HL-60 (cell line): ENCODE measurements at regions not wholly inside any gene's neighbourhood (a gene's known extent, or its start where the extent isn't known, plus 50 kb on each side); places are given as distances from the start of the nearest gene placed in this dataset.

ENCODE experiments used
- DNase-seq, 2 experiments: peaks; one replicate each; pipeline ENCODE4 v3.0.0-alpha.2; 2010 to 2020; ENCODE audit warnings: low read depth in 1 of 2, low spot score in 1 of 2
- H3K27ac ChIP-seq: fragments of 250-450 bp; sonication (Bioruptor Pico); replicated peaks from 2 replicates; pipeline ENCODE4 v1.5.1; 2020; ENCODE audit warnings: mild to moderate bottlenecking, moderate library complexity
- H3K27me3 ChIP-seq: fragments of 250-450 bp; sonication (Bioruptor Pico); 2 replicates; pipeline ENCODE4 v1.5.1; 2021; ENCODE audit warnings: mild to moderate bottlenecking, moderate library complexity; ENCODE audit not compliant: insufficient read depth, poor library complexity, severe bottlenecking
- H3K4me3 ChIP-seq: replicated peaks from 2 replicates; pipeline ENCODE4 v1.5.1; 2011; ENCODE audit warnings: mild to moderate bottlenecking, control low read depth, low read length; ENCODE audit not compliant: insufficient read depth
- GABPA ChIP-seq: IDR thresholded peaks from 2 replicates; pipeline ENCODE4 v1.6.1; 2012; ENCODE audit warnings: low read depth
- POLR2AphosphoS5 ChIP-seq: IDR thresholded peaks from 2 replicates; pipeline ENCODE4 v1.6.1; 2012; ENCODE audit warnings: low read depth
- SPI1 ChIP-seq: IDR thresholded peaks from 2 replicates; pipeline ENCODE4 v1.6.1; 2012; ENCODE audit warnings: low read depth, mild to moderate bottlenecking, borderline replicate concordance
- TF ChIP-seq, protein P1 (sequence below): IDR thresholded peaks from 2 replicates; pipeline ENCODE4 v1.6.1; 2012; ENCODE audit warnings: low read depth; ENCODE audit not compliant: insufficient replicate concordance
- TF ChIP-seq, protein P2 (sequence below): IDR thresholded peaks from one replicate; pipeline ENCODE4 v1.5.1; 2011; ENCODE audit warnings: low read length, control low read depth, inconsistent platforms; ENCODE audit not compliant: insufficient read depth

DNA sequence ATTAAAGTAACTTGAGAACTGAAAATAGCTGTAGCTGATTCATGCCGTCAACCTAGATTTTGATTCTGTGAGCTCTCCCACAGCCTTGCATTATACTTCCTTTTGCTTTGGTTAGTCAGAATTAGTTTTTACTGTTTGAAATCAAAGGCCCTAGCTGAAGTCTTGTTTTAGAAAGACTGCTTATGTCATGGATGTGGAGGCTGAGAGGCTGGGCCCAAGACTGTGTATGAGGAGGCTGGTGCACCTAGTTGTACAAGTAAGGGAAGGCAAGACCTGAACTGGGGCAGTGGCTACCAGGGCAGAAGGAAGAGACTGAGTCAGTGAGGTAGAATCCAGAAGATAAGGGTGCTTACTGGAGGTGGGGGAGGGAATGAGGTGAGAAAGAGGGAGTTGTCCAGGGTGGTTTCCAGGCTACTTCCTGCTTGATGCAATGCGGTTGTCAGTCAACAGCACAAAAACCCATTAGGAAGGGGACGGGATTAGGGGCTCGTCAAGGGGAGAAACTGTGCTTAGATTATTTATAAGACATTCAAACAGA, 76.2 kb upstream of the PAGE3 start:
- Histone ChIP-seq H3K4me3 (no peak overlapping the region), H3K27me3 (no peaks in the 10 kb centered on the region), H3K27ac (no peak overlapping the region)
- TF ChIP-seq, protein P1, sequence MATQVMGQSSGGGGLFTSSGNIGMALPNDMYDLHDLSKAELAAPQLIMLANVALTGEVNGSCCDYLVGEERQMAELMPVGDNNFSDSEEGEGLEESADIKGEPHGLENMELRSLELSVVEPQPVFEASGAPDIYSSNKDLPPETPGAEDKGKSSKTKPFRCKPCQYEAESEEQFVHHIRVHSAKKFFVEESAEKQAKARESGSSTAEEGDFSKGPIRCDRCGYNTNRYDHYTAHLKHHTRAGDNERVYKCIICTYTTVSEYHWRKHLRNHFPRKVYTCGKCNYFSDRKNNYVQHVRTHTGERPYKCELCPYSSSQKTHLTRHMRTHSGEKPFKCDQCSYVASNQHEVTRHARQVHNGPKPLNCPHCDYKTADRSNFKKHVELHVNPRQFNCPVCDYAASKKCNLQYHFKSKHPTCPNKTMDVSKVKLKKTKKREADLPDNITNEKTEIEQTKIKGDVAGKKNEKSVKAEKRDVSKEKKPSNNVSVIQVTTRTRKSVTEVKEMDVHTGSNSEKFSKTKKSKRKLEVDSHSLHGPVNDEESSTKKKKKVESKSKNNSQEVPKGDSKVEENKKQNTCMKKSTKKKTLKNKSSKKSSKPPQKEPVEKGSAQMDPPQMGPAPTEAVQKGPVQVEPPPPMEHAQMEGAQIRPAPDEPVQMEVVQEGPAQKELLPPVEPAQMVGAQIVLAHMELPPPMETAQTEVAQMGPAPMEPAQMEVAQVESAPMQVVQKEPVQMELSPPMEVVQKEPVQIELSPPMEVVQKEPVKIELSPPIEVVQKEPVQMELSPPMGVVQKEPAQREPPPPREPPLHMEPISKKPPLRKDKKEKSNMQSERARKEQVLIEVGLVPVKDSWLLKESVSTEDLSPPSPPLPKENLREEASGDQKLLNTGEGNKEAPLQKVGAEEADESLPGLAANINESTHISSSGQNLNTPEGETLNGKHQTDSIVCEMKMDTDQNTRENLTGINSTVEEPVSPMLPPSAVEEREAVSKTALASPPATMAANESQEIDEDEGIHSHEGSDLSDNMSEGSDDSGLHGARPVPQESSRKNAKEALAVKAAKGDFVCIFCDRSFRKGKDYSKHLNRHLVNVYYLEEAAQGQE: no peak
- DNase-seq: no peak

DNA sequence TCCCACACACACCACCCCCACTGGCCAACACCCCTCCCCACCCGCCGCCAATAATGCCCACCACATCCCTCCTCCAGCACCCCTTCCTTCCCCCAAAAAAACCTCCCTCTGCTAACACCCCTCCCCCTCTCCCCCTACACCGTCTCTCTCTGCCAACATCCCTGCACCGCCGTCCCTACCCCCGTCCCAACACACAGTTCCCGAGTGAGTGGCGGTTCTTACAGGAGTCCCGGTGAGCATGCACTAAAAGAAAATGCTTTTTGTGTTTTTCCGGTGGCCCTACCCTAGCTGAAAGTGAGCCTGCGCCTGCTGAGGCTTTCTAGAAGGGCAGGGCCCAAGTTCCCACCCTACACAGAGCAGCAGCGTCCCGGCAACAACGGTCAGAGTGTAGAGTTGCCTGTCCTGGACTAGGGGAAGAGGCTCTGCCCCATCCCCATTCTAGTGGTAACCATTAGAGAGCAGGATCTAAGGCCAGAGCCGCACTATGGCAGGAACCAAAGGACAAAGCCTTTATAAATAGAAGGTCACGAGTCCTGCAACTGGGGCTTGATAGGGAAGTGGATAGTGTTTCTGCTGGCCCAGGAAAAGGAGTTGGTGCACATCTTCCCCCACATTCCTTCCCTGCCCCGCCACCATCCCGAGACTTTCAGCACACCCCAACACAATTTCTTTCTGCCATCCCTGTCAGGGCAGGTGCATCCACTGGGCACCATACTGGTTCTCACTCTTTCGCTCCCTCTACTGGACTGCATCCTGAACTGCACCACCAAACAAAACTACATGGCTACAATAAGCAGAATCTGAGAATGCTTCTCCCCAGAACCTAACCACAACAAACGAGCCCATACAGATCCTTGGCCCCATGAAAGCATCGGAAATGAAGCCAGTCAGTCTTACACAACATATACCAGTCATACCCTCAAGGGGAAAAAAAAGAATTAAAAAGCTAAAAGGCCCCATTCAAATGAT, 78.1 kb upstream of the PAGE3 start:
- H3K27me3 ChIP-seq: no peaks in the 10 kb centered on the region
- TF ChIP-seq, protein P2, sequence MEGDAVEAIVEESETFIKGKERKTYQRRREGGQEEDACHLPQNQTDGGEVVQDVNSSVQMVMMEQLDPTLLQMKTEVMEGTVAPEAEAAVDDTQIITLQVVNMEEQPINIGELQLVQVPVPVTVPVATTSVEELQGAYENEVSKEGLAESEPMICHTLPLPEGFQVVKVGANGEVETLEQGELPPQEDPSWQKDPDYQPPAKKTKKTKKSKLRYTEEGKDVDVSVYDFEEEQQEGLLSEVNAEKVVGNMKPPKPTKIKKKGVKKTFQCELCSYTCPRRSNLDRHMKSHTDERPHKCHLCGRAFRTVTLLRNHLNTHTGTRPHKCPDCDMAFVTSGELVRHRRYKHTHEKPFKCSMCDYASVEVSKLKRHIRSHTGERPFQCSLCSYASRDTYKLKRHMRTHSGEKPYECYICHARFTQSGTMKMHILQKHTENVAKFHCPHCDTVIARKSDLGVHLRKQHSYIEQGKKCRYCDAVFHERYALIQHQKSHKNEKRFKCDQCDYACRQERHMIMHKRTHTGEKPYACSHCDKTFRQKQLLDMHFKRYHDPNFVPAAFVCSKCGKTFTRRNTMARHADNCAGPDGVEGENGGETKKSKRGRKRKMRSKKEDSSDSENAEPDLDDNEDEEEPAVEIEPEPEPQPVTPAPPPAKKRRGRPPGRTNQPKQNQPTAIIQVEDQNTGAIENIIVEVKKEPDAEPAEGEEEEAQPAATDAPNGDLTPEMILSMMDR: peak; percentile 20
- TF ChIP-seq SPI1: no peak
- no peak overlapping the region for H3K27ac ChIP-seq
- H3K4me3 ChIP-seq: no peak overlapping the region
- DNase-seq: peak in 1 of 2 experiments; percentile 13

DNA sequence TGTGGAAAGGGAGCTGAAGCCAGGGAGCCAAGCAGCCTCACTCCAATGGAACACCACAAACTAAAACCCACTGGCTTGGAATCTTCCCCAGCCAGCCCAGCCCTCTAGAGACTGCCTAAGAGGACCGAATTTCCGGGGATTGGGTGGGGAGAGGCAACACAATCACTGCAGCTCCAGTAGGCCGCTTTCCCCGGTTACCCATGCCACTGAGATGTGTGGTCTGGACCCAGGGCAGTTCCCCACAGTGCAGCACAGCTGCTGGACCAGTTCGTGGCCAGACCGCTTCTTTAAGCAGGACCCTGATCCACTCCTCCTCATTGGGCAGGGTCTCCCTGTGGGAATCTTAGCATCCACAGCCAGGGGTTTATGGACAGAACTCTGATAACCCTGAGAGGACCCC, 91.9 kb upstream of the PAGE3 start:
- Histone ChIP-seq H3K27me3 (no peaks in the 10 kb centered on the region), H3K4me3 (no peak overlapping the region), H3K27ac (no peak overlapping the region)
- TF ChIP-seq, protein P1: no peak
- TF ChIP-seq GABPA (no peak), SPI1 (no peak), POLR2AphosphoS5 (no peak)
- TF ChIP-seq, protein P2: no peak
- no peak for DNase-seq

DNA sequence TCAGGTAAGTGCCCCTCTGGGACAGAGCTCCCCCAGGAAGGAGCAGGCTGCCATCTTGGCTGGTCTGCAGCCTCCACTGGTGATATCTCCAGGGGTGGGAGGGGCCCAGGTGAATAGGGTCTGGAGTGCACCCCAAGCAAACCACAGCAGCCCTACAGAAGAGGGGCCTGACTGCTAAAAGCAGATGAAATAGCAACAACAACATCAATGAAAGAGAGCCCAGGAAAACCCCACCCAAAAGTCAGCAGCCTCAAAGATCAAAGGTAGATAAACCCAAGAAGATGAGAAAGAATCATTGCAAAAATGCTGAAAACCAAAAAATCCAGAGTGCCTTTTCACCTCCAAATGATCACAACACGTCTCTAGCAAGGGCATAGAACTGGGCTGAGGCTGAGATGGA, 92.5 kb upstream of the PAGE3 start:
- no peaks in the 10 kb centered on the region for H3K27me3 ChIP-seq
- DNase-seq: no peak
- no peak overlapping the region for H3K27ac ChIP-seq
- no peak overlapping the region for H3K4me3 ChIP-seq
- TF ChIP-seq, protein P2: no peak
- TF ChIP-seq SPI1 (no peak), POLR2AphosphoS5 (no peak), GABPA (no peak)
- TF ChIP-seq, protein P1: no peak
